GM13976 (cell line): ENCODE measurements at regions not wholly inside any gene's neighbourhood (a gene's known extent, or its start where the extent isn't known, plus 50 kb on each side); places are given as distances from the start of the nearest gene placed in this dataset.
"Not testable (repeated sequence)": the region's sequence is repeated elsewhere in the genome, so short reads cannot be mapped to it uniquely, and the experiment has no call there.

ENCODE experiments used
- DNase-seq: peaks from one replicate; pipeline ENCODE4 v3.0.0; 2012; ENCODE audit warnings: low spot score
- in situ Hi-C: fragments of 300-500 bp; cut with MboI; formaldehyde crosslinking; loops from one replicate; pipeline ENCODE4 v1.12.0; 2022; ENCODE audit warnings: low sequenced_read_pairs, mixed read lengths, inconsistent platforms; ENCODE audit not compliant: unreplicated experiment
- TF ChIP-seq, protein P1 (sequence below): IDR thresholded peaks from 2 replicates; pipeline ENCODE4 v1.5.1; 2012; ENCODE audit warnings: borderline replicate concordance, mild to moderate bottlenecking; ENCODE audit not compliant: insufficient read depth; ENCODE audit errors: extremely low read depth, missing control alignments, control extremely low read depth

GRCh38 chrX:40871385-40872082 lies 136.2 kb upstream of the MED14 start:
- DNase-seq = peak; percentile 51
- TF ChIP-seq, protein P1, sequence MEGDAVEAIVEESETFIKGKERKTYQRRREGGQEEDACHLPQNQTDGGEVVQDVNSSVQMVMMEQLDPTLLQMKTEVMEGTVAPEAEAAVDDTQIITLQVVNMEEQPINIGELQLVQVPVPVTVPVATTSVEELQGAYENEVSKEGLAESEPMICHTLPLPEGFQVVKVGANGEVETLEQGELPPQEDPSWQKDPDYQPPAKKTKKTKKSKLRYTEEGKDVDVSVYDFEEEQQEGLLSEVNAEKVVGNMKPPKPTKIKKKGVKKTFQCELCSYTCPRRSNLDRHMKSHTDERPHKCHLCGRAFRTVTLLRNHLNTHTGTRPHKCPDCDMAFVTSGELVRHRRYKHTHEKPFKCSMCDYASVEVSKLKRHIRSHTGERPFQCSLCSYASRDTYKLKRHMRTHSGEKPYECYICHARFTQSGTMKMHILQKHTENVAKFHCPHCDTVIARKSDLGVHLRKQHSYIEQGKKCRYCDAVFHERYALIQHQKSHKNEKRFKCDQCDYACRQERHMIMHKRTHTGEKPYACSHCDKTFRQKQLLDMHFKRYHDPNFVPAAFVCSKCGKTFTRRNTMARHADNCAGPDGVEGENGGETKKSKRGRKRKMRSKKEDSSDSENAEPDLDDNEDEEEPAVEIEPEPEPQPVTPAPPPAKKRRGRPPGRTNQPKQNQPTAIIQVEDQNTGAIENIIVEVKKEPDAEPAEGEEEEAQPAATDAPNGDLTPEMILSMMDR = no peak
- in situ Hi-C loops = no loop called here

- in situ Hi-C loops = no loop called here
- no peak for DNase-seq
- TF ChIP-seq, protein P1 = no peak
These were observed 137.0 kb upstream of the MED14 start for GRCh38 chrX:40872351-40872750.

GRCh38 chrX:40875476-40875875 lies 140.1 kb upstream of the MED14 start:
- in situ Hi-C loops = no loop called here
- no peak for DNase-seq
- TF ChIP-seq, protein P1 = no peak

- TF ChIP-seq, protein P1 = peak; percentile 37
- in situ Hi-C loops = no loop called here
- DNase-seq = no peak
These were observed 142.5 kb upstream of the MED14 start for GRCh38 chrX:40877887-40878286.

DNA sequence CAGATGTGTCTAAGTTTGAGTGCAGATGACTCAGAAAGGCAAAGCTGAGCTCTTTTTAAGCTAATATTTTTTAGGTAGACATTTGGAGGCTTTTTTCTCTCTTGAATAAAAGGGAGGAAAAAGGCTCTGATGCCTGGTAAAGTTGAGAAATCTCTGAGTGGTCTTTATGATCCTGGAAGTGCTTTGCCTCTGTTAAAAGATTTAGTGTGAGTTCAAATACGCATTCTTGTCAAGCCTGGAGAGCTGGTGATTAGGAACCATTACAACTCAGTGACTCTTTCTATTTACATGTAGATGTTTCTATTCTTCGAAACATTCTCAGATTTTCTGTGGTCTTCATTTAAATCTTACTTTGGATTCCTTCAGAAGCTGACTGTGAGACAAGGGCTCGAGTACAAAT lies 143.4 kb upstream of the MED14 start:
- TF ChIP-seq, protein P1 = no peak
- in situ Hi-C loops = no loop called here
- DNase-seq = no peak

DNA sequence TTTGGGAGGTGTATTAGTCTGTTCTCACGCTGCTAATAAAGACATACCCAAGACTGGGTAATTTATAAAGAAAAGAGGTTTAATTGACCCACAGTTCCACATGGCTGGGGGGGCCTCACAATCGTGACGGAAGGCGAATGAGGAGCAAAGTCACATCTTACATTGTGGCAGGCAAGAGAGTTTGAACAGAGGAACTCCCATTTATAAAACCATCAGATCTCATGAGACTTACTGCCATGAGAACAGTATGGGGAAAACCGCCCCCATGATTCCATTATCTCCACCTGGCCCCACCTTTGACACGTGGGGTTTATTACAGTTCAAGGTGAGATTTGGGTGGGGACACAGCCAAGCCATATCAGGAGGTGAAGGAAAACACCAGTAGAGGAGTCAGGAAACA lies 143.8 kb upstream of the MED14 start:
- DNase-seq, in situ Hi-C loops: not testable (repeated sequence)

- in situ Hi-C loops = no loop called here
- no peak for DNase-seq
- TF ChIP-seq, protein P1 = no peak
These were observed 145.4 kb upstream of the MED14 start for GRCh38 chrX:40880712-40881111.
